GM21723 (cell line): ENCODE measurements at regions not wholly inside any gene's neighbourhood (a gene's known extent, or its start where the extent isn't known, plus 50 kb on each side); places are given as distances from the start of the nearest gene placed in this dataset.

Source experiments
- ATAC-seq: cut with Tn5 transposase; IDR thresholded peaks from one replicate; pipeline ENCODE4 v1.9.1; 2021; ENCODE audit warnings: mild to moderate bottlenecking, moderate library complexity; ENCODE audit not compliant: unreplicated experiment

- ATAC-seq, result no peak
Measured at GRCh38 chr3:148075771-148076716, 621.7 kb upstream of the AGTR1 start.

DNA sequence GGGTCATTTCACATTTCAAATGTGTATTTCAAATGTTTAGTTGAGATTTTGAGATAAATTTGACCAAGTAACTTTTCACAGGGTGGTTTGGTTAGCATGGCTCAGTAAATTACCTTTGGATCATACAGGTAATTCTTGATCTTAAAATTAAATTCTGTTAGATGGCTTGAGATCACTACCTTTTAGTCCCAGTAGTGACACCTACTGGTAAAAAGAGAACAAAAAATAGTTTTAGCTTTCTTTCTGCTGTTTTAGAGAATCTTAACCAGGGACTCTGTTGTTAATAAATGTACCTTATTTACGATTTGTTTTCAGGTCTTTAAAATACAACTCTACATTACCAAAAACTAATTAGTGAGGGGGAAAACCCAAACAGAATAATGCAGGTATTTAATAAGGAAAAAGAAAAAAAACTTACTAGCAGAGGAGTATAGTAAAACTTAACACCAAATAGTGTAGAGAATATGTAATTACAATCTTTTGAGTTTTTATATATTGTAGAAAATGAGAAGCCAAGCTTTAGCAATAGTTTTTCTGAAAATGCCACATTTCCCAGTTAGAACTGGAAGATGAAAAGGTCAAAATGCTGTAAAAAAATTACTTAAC lies 620.3 kb upstream of the AGTR1 start:
- no peak for ATAC-seq

GRCh38 chr3:148077965-148078364 lies 619.7 kb upstream of the AGTR1 start:
- ATAC-seq, result no peak

DNA sequence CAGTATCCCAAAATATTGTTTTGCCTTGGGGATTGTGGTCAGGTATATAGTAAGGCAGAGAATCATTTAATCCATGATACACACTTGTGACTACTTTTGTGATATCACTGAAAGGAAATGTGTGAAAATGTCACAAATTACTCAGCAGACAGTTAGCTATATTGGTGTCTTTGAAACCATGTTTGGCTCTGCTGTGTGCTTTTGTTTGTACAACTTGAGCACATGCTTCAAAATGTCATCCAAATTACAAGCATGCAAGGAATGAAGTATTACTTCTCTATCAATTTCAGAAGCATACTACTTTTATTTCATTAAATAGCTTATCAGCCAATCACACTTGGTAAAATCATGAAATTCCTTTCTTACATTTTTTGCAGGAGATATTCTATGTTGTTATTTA lies 619.0 kb upstream of the AGTR1 start:
- ATAC-seq, result no peak

- no peak for ATAC-seq
Measured at GRCh38 chr3:148079370-148079769, 618.3 kb upstream of the AGTR1 start.

DNA sequence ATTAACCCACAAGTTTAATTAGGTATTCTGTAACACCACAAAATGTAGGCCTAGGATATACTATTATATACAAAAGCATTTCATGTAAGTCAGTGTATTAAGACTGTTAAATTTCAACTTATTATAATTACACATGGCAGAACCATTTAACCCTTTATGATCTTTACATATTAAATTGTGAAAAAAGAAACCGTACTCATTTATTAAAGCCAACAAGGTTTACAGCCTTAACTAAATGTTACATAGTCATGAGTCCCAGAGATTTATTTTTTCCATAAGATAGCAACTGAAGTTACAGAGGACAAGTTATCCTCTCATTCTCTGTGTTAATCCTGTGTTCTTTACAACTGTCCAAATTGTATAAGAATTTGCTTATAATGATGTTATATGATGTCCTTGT lies 615.8 kb upstream of the AGTR1 start:
- ATAC-seq, result no peak

GRCh38 chr3:148082506-148083280 lies 615.0 kb upstream of the AGTR1 start:
- no peak for ATAC-seq

GRCh38 chr3:148083526-148084182 lies 614.0 kb upstream of the AGTR1 start:
- no peak for ATAC-seq

GRCh38 chr3:148084931-148085330 lies 612.8 kb upstream of the AGTR1 start:
- ATAC-seq, result peak; percentile 95

- no peak for ATAC-seq
Measured at GRCh38 chr3:148087601-148088371, 609.9 kb upstream of the AGTR1 start.

DNA sequence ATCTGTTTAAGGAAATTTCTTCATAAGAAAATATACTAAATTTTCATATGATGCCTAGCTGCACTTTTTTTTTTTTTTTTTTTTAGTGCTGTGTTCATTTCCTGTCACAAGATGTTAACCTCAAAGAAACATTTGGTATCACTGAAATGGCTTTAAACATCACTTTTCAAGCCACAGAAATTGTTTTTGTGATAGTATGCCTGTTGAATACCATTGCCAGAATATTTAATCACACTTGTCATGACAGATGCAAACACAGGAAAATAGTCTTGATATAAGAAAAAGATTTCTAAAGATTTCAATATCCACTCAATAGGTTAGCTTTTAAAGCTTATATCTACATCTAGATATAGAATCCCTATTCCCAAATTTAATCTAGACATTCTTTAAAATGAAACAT lies 608.5 kb upstream of the AGTR1 start:
- ATAC-seq, result no peak

- ATAC-seq, result no peak
Measured at GRCh38 chr3:148090156-148090555, 607.5 kb upstream of the AGTR1 start.

DNA sequence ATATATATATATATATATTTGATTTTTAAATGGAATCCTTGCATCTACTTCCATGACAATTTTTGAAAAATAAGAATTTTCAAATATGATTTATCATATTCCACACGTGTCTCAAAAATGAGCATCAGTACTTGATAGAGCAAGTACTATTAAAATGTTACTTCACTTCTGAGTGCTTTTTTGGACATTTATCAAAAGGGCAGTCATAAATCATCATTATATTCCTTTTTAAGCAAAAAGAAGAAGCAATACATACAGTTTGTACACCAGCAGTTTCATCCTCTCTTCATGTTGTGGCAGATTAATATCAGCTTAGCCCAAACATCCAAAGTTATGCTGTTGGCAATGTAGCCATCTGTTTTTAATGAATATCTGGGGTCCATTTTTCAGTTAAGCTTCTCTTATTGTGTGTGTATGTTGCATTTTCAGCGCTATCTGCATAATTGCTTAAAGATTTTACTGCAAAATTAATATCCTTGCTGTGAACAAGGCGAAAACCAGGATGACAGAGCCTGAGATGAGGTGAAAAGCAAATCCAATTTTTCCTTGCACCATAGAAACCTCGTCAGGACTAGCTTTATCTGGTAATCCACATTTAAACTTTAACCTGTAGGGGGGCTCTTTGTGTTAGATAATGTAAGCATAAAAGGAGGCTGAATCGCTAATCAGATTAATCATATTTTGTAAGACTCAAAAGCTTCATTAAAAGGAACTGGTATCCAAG lies 604.9 kb upstream of the AGTR1 start:
- ATAC-seq, result no peak

DNA sequence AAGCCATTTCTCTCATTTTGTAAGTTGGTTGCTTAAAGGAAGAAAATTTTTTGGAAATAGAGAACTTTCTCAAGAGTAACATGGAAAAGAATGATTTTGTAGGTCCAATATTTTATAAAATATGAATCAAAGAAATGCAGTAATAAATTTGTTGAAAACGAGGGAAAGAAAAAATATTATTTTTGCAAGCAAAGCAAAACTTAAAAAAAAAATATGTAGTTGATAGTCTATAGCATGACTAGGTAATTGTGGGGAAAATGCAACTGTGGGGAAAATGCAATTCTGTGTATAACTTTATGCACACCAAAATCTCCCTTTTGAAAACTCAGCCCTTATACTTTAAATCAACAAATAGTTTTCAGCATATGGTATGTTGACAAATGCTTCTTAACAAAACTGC lies 604.0 kb upstream of the AGTR1 start:
- ATAC-seq, result no peak

GRCh38 chr3:148095962-148096361 lies 601.7 kb upstream of the AGTR1 start:
- ATAC-seq, result no peak

GRCh38 chr3:148100476-148100875 lies 597.2 kb upstream of the AGTR1 start:
- ATAC-seq, result no peak

DNA sequence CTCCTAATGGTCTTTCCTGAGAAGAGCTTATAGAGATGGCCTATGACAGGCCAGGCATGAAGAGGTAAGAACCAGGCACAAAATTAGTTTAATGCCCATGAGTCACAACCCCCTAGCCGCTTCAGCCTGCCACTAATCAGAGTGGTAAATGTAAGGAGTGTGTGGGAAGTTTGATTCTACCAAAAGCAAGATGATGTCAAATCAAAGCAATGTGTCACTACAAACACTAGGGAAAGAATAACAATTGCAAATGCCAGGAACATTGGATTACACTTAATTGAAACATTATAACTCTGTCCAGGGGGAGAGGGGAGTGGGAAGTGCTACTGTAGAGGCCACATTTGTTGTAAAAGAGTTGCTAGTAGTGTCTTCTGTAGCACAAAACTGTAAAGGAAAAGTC lies 596.6 kb upstream of the AGTR1 start:
- ATAC-seq, result no peak

DNA sequence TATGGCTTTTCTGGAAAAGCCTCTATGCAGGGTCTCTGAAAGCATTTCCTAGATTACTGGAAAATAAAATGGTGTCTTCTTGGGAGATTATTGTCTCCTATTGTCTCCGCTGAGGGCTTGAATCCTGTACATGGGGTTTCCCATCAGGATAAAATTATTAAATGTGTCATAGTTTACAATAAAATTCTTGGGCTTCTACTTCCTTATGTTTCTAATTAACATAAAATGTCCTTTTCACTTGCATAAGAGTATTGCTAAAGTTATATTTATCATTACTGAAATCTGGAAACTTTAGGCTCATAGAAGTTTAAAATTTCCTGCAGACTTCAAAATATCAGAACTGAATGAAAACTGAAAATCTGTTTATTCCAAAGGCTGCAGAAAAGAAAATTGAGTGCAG lies 595.5 kb upstream of the AGTR1 start:
- ATAC-seq, result no peak

- ATAC-seq, result no peak
Measured at GRCh38 chr3:148106062-148106461, 591.6 kb upstream of the AGTR1 start.

DNA sequence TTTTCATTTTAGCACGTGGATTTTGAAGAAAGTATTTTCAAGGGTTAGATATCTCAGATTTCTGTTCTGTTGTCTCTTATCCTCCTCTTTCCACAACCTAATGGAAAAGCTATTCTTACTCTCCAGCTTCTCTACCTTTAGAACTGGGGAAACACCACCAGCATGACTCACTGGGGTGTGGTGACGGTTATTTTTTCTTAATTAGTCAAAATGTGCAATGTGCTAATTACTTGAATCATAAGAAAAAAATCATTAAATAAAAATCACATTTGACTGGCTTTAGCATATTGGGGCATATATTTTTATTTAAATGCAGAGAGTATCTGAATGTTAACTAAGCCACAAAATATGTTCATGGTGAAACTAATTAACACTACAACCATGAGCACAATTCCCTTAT lies 570.7 kb upstream of the AGTR1 start:
- ATAC-seq, result no peak
